ENCODE measurements at regions not wholly inside any gene's neighbourhood (a gene's known extent, or its start where the extent isn't known, plus 50 kb on each side); places are given as distances from the start of the nearest gene placed in this dataset.

DNA sequence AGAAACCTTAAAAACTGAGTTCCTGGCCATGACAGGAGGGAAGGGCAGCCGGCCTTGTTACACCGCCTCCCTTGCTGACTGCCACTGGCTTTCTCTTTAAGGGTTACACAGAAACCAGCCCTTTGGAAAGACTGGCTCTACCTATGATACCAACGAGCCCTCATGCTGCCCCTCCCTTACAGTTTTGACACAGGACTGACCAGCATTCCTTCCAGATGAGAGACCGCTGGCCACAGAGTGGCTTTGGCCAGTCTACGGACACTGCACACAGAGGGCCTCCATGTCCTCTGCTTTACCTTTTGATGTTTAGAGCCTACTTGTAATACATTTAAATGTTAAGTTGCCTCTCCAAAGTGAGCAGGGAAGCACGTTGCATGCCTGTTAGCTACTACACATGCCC is 243.2 kb upstream of the GMDS start:
- no peaks in the 10 kb centered on the region for H3K4me1 ChIP-seq (ENCODE audit: control insufficient read depth in 3 of 3, insufficient read depth in 2 of 3, low read depth in 1 of 3, low read length in 2 of 3)
- no peaks in the 10 kb centered on the region for H3K27me3 ChIP-seq (ENCODE audit: control insufficient read depth in 3 of 3, insufficient read depth in 3 of 3, low read length in 3 of 3)
- H3K36me3 ChIP-seq (ENCODE audit: control insufficient read depth in 3 of 3, insufficient read depth in 2 of 3, low read depth in 1 of 3, low read length in 3 of 3): peaks cover 0 to 4% (median 0%) of the 10 kb centered on the region in 3 donors
- H3K27ac ChIP-seq (ENCODE audit: low read depth in 1 of 3, low read length in 2 of 3): no peak overlapping the region
- no peak overlapping the region for H3K4me3 ChIP-seq (ENCODE audit: low read depth in 1 of 3, low read length in 3 of 3)
- 86 to 90% (median 87%) methylated on average over 6 of the region's 6 CpGs for WGBS, 3 donors
- FAIRE-seq: no peak
- no peak for DNase-seq
- H3K9me3 ChIP-seq (ENCODE audit: control insufficient read depth in 2 of 2, insufficient read depth in 1 of 2, low read depth in 1 of 2, low read length in 1 of 2): peaks cover 0 to 5% of the 10 kb centered on the region in 2 donors

DNA sequence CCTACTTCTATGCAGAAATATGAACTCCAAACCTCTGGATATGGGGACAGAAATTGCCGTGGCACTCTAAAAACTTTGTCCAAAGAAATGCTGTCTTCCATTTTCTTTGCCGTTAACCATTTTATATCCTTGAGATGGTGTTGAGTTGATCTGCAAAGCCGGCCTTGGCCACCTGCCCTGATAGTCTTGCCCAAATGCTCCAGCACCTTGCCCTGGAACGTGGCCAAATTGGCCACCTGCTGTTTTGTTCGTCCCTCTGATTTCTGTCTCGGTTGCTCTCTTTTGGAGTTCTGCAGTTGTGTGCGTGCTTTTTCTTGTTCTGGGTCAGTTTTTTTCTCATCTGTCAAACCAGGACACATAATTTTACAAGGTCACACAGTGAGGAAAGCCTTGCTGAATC is 239.7 kb upstream of the GMDS start:
- H3K9me3 ChIP-seq (ENCODE audit: control insufficient read depth in 2 of 2, insufficient read depth in 1 of 2, low read depth in 1 of 2, low read length in 1 of 2): peaks cover 2 to 19% of the 10 kb centered on the region in 2 donors
- H3K27me3 ChIP-seq (ENCODE audit: control insufficient read depth in 3 of 3, insufficient read depth in 3 of 3, low read length in 3 of 3): no peaks in the 10 kb centered on the region
- H3K4me1 ChIP-seq (ENCODE audit: control insufficient read depth in 3 of 3, insufficient read depth in 2 of 3, low read depth in 1 of 3, low read length in 2 of 3): no peaks in the 10 kb centered on the region
- H3K4me3 ChIP-seq (ENCODE audit: low read depth in 1 of 3, low read length in 3 of 3): no peak overlapping the region
- H3K36me3 ChIP-seq (ENCODE audit: control insufficient read depth in 3 of 3, insufficient read depth in 2 of 3, low read depth in 1 of 3, low read length in 3 of 3): peaks cover 0 to 7% (median 0%) of the 10 kb centered on the region in 3 donors
- no peak overlapping the region for H3K27ac ChIP-seq (ENCODE audit: low read depth in 1 of 3, low read length in 2 of 3)
- 12 to 67% (median 33%) methylated on average over 7 of the region's 7 CpGs for WGBS, 3 donors
- peak in 1 of 2 donors; percentile 25 for DNase-seq
- no peak for FAIRE-seq

DNA sequence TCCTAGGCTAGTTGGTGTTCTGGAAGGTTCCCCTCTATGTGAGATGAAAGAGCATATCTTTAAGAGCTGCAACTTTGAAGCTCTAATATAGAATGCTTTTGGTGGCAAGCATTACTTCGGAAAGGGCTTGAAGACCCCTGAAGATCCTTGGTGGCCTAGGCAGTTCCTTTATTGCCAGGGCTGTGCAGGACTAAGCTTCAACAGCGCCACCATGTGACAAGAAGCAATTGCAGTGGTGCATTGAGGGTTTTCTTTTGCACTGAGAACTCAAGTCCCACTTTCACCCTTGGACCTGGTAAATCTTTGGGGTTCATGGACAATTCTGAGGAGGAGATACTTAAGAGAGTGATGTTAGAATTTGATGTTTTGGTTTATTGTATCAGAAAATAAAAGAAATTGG is 237.4 kb upstream of the GMDS start:
- Histone ChIP-seq H3K4me3 (ENCODE audit: low read depth in 1 of 3, low read length in 3 of 3) (no peak overlapping the region), H3K27me3 (ENCODE audit: control insufficient read depth in 3 of 3, insufficient read depth in 3 of 3, low read length in 3 of 3) (no peaks in the 10 kb centered on the region), H3K4me1 (ENCODE audit: control insufficient read depth in 3 of 3, insufficient read depth in 2 of 3, low read depth in 1 of 3, low read length in 2 of 3) (no peaks in the 10 kb centered on the region), H3K36me3 (ENCODE audit: control insufficient read depth in 3 of 3, insufficient read depth in 2 of 3, low read depth in 1 of 3, low read length in 3 of 3) (peaks cover 0 to 4% (median 0%) of the 10 kb centered on the region in 3 donors), H3K27ac (ENCODE audit: low read depth in 1 of 3, low read length in 2 of 3) (no peak overlapping the region), H3K9me3 (ENCODE audit: control insufficient read depth in 2 of 2, insufficient read depth in 1 of 2, low read depth in 1 of 2, low read length in 1 of 2) (peaks cover 2 to 19% of the 10 kb centered on the region in 2 donors)
- WGBS, 3 donors: 80 to 84% (median 80%) methylated on average over 2 of the region's 2 CpGs
- no peak for DNase-seq
- FAIRE-seq: no peak

DNA sequence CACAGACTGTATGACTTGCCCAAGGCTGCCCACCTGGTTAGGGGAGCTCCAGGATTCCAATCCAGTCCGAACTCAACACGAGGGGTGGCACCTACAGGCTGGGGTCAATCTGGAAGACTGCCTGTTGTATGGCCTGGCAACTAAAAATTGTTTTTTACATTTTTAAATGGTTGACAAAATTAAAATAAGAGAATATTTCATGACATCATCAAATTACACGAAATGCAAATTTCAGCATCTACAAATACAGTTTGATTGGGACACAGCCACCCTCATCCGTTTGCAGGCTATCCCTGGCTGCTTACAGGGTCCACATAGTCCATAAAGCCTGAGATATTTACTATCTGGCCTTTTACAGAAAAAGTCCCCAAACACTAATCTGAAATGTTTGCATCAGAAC is 235.9 kb upstream of the GMDS start:
- Histone ChIP-seq H3K9me3 (ENCODE audit: control insufficient read depth in 2 of 2, insufficient read depth in 1 of 2, low read depth in 1 of 2, low read length in 1 of 2) (peaks cover 2 to 19% of the 10 kb centered on the region in 2 donors), H3K4me3 (ENCODE audit: low read depth in 1 of 3, low read length in 3 of 3) (no peak overlapping the region), H3K27ac (ENCODE audit: low read depth in 1 of 3, low read length in 2 of 3) (no peak overlapping the region), H3K27me3 (ENCODE audit: control insufficient read depth in 3 of 3, insufficient read depth in 3 of 3, low read length in 3 of 3) (no peaks in the 10 kb centered on the region), H3K4me1 (ENCODE audit: control insufficient read depth in 3 of 3, insufficient read depth in 2 of 3, low read depth in 1 of 3, low read length in 2 of 3) (no peaks in the 10 kb centered on the region), H3K36me3 (ENCODE audit: control insufficient read depth in 3 of 3, insufficient read depth in 2 of 3, low read depth in 1 of 3, low read length in 3 of 3) (peaks cover 0 to 4% (median 0%) of the 10 kb centered on the region in 3 donors)
- FAIRE-seq (no peak), DNase-seq (no peak)
- 74 to 91% (median 90%) methylated on average over 4 of the region's 4 CpGs for WGBS, 3 donors

DNA sequence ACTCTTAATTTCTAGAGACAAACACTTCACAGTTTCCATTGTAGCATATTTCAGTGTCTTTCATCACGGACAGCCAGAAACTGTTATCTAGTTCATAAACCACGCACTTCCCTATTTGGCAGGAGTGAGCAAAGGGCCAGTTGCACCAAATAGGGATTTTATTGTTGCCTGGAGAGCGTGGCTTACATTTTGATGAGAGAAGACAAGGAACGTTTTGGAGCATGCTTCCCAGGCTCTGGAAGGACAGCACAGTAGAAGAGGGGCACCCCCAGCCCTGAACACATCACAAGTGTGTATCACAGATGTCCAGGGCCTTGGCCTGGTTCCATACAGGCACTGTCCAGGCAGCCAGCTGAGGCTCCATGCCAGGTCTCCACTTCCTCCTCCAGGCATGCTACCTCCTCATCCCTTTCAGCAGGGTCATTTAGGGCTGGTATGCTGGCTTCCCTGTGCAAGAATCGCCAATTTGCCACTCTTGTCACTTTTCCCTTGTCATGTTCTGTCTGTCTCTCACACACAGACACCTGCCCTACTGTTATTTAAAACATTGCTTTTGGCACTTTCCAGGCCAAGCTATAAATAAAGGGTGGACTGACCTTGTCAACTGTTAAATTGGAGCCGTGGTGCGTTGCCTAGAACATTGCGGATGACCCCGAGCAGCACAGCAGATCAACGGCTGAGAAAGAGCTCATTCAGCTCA is 235.0 kb upstream of the GMDS start:
- Histone ChIP-seq H3K4me3 (ENCODE audit: low read depth in 1 of 3, low read length in 3 of 3) (no peak overlapping the region), H3K27ac (ENCODE audit: low read depth in 1 of 3, low read length in 2 of 3) (no peak overlapping the region), H3K9me3 (ENCODE audit: control insufficient read depth in 2 of 2, insufficient read depth in 1 of 2, low read depth in 1 of 2, low read length in 1 of 2) (peaks cover 2 to 19% of the 10 kb centered on the region in 2 donors), H3K4me1 (ENCODE audit: control insufficient read depth in 3 of 3, insufficient read depth in 2 of 3, low read depth in 1 of 3, low read length in 2 of 3) (no peaks in the 10 kb centered on the region), H3K27me3 (ENCODE audit: control insufficient read depth in 3 of 3, insufficient read depth in 3 of 3, low read length in 3 of 3) (no peaks in the 10 kb centered on the region), H3K36me3 (ENCODE audit: control insufficient read depth in 3 of 3, insufficient read depth in 2 of 3, low read depth in 1 of 3, low read length in 3 of 3) (peaks cover 0 to 4% (median 0%) of the 10 kb centered on the region in 3 donors)
- DNase-seq (no peak), FAIRE-seq (no peak)
- WGBS, 3 donors: 72 to 78% (median 76%) methylated on average over 10 of the region's 10 CpGs

DNA sequence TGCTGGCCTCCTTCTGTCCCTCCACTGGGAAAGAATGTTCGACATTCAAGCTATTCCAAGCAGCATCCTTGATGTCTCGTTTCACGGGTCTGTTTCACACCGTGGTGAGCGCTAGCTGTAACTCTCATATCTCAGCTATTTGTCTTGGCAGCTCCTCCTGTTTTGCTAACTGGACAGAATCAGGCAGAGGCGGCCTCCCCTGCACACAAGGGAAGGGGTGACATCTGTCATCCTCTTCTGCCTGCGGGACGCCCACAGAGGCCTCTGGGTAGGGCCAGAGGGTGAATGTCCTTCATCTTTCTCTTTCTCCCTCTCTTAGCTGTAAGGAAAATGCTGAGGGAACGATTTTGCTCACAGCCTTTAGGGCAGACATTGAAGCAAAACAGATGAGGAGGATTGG is 232.8 kb upstream of the GMDS start:
- WGBS, 3 donors: 23 to 50% (median 29%) methylated on average over 9 of the region's 9 CpGs

DNA sequence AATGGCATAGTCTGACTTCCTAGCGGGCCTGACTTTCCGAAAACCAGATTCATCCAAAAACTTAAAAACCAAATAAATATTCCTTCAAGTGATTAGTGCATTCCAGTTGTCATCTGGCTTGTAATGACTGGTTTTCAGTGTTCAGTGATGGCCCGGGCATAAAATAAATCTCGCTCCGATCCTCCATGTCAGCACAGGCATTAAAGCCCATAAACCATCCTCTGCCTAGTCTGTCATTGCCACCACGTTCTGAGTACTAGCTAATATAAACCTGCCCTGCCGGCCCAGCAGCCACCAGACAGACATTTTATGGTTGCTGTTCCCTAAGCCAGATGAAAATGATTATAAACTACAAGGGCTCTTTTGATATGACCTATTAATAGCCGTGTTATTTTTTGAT is 232.3 kb upstream of the GMDS start:
- Histone ChIP-seq H3K4me3 (ENCODE audit: low read depth in 1 of 3, low read length in 3 of 3) (no peak overlapping the region), H3K27me3 (ENCODE audit: control insufficient read depth in 3 of 3, insufficient read depth in 3 of 3, low read length in 3 of 3) (no peaks in the 10 kb centered on the region), H3K36me3 (ENCODE audit: control insufficient read depth in 3 of 3, insufficient read depth in 2 of 3, low read depth in 1 of 3, low read length in 3 of 3) (peaks cover 0 to 4% (median 0%) of the 10 kb centered on the region in 3 donors), H3K4me1 (ENCODE audit: control insufficient read depth in 3 of 3, insufficient read depth in 2 of 3, low read depth in 1 of 3, low read length in 2 of 3) (no peaks in the 10 kb centered on the region), H3K27ac (ENCODE audit: low read depth in 1 of 3, low read length in 2 of 3) (no peak overlapping the region), H3K9me3 (ENCODE audit: control insufficient read depth in 2 of 2, insufficient read depth in 1 of 2, low read depth in 1 of 2, low read length in 1 of 2) (peaks cover 2 to 13% of the 10 kb centered on the region in 2 donors)
- 36 to 63% (median 44%) methylated on average over 8 of the region's 8 CpGs for WGBS, 3 donors
- no peak for DNase-seq
- no peak for FAIRE-seq

More for the DNA sequence above, 232.8 kb upstream of the GMDS start:
- FAIRE-seq (no peak), DNase-seq (no peak)
- no peaks in the 10 kb centered on the region for H3K27me3 ChIP-seq (ENCODE audit: control insufficient read depth in 3 of 3, insufficient read depth in 3 of 3, low read length in 3 of 3)
- H3K36me3 ChIP-seq (ENCODE audit: control insufficient read depth in 3 of 3, insufficient read depth in 2 of 3, low read depth in 1 of 3, low read length in 3 of 3): peaks cover 0 to 4% (median 0%) of the 10 kb centered on the region in 3 donors
- no peak overlapping the region for H3K27ac ChIP-seq (ENCODE audit: low read depth in 1 of 3, low read length in 2 of 3)
- H3K4me1 ChIP-seq (ENCODE audit: control insufficient read depth in 3 of 3, insufficient read depth in 2 of 3, low read depth in 1 of 3, low read length in 2 of 3): no peaks in the 10 kb centered on the region
- peaks cover 2 to 15% of the 10 kb centered on the region in 2 donors for H3K9me3 ChIP-seq (ENCODE audit: control insufficient read depth in 2 of 2, insufficient read depth in 1 of 2, low read depth in 1 of 2, low read length in 1 of 2)
- no peak overlapping the region for H3K4me3 ChIP-seq (ENCODE audit: low read depth in 1 of 3, low read length in 3 of 3)

DNA sequence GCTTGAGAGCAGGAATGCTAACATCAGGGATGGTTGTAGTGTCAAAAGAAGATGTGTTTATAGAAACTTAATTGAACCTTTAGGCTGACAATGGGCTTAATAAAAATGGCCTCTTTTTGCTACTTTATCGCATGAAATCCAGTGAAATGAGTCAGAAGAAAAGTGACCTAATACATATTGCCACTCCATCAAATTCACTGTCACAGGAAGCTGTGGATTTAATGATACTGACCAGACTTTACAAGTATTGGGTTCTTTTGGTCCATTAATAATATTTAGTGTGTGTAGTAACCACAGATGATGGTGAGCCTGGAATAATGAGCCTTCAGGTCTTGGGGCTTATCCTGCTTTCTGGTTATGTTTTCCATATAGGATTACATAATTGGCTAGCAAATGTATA is 231.8 kb upstream of the GMDS start:
- peaks cover 0 to 9% of the 10 kb centered on the region in 2 donors for H3K9me3 ChIP-seq (ENCODE audit: control insufficient read depth in 2 of 2, insufficient read depth in 1 of 2, low read depth in 1 of 2, low read length in 1 of 2)
- no peak overlapping the region for H3K27ac ChIP-seq (ENCODE audit: low read depth in 1 of 3, low read length in 2 of 3)
- FAIRE-seq (no peak), DNase-seq (no peak)
- peaks cover 0 to 4% (median 0%) of the 10 kb centered on the region in 3 donors for H3K36me3 ChIP-seq (ENCODE audit: control insufficient read depth in 3 of 3, insufficient read depth in 2 of 3, low read depth in 1 of 3, low read length in 3 of 3)
- H3K27me3 ChIP-seq (ENCODE audit: control insufficient read depth in 3 of 3, insufficient read depth in 3 of 3, low read length in 3 of 3): no peaks in the 10 kb centered on the region
- no peaks in the 10 kb centered on the region for H3K4me1 ChIP-seq (ENCODE audit: control insufficient read depth in 3 of 3, insufficient read depth in 2 of 3, low read depth in 1 of 3, low read length in 2 of 3)
- H3K4me3 ChIP-seq (ENCODE audit: low read depth in 1 of 3, low read length in 3 of 3): no peak overlapping the region
- 90 to 94% (median 93%) methylated on average over 1 of the region's 1 CpG for WGBS, 3 donors

DNA sequence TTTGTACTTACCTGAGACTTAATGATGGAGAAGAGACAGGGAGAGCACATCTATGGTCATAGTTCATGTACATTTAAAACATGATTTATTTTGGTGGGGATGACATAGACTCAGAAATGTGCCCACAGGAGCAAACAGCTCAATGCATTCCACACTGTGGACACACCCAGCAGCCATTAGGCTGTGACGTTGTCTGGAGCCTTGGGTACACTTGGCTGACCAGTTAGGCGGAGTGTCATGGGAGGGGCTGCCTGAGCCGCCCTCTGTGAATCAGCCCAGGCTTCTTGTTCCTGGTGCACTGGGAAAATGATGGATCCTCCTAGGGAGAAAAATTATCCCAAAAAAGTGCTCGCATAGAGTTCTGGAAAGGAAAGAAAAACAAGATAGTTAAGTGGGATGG is 231.0 kb upstream of the GMDS start:
- Histone ChIP-seq H3K4me1 (ENCODE audit: control insufficient read depth in 3 of 3, insufficient read depth in 2 of 3, low read depth in 1 of 3, low read length in 2 of 3) (no peaks in the 10 kb centered on the region), H3K36me3 (ENCODE audit: control insufficient read depth in 3 of 3, insufficient read depth in 2 of 3, low read depth in 1 of 3, low read length in 3 of 3) (no peaks in the 10 kb centered on the region), H3K27ac (ENCODE audit: low read depth in 1 of 3, low read length in 2 of 3) (no peak overlapping the region), H3K9me3 (ENCODE audit: control insufficient read depth in 2 of 2, insufficient read depth in 1 of 2, low read depth in 1 of 2, low read length in 1 of 2) (peaks cover 0 to 3% of the 10 kb centered on the region in 2 donors), H3K4me3 (ENCODE audit: low read depth in 1 of 3, low read length in 3 of 3) (no peak overlapping the region), H3K27me3 (ENCODE audit: control insufficient read depth in 3 of 3, insufficient read depth in 3 of 3, low read length in 3 of 3) (no peaks in the 10 kb centered on the region)
- WGBS, 3 donors: 37 to 61% (median 57%) methylated on average over 4 of the region's 4 CpGs
- DNase-seq (peak; percentile 58 to 67), FAIRE-seq (no peak)
